Amniotic epithelial cell (primary cell): ENCODE measurements at regions not wholly inside any gene's neighbourhood (a gene's known extent, or its start where the extent isn't known, plus 50 kb on each side); places are given as distances from the start of the nearest gene placed in this dataset.
A peak's percentile ranks its signal among the peaks of the same experiment; 100 is the strongest.

Experiments used
- DNase-seq: peaks from one replicate; pipeline ENCODE4 v3.0.0-alpha.2; 2010; ENCODE audit warnings: low read depth

DNA sequence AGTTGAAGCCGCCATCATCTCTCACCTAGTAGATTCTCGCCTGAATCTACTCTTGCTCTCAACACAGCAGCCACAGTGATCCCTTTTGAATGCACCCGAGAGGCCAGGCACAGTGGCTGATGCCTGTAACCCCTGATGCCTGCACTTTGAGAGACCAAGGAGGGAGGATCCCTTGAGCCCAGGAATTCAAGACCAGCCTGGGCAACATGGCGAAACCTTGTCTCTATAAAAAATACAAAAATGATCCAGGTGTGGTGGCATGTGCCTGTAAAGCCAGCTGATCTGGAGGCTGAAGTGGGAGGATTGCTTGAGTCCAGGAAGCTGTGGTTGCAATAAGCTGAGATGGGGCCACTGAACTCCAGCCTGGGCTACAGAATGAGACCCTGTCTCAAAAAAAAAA lies 60.3 kb upstream of the EML4 start:
- DNase-seq, result no peak

DNA sequence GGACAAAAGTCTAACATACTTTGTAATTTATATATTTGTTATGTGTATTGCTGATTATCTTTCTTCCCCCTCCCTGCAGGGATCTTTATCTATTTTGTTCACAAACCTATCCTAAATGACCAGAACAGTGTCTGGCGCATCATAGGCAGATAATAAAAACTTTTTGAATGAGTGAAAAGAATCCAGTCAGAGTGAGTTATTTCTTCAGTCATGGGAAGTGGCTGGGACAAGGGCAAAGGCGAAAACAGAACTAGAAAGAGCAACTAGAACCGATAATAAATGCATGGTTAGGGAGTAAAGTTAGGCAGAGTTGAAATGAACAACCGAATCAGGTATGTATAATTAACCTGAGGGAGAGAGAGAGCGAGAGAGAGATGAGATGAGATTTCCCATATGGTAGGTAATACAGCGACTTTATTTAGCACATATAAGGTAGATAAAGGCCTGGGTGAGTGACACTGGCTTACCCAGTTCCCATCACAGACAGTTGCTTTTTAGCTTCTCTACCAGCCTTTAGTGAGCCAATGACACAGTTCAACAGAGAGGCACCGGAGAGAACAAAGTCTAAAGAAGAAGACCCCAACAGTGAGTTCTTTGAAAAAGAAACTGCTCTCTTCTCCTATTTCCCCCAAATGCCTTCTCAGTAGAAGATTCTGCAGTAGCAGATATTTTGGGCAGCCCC lies 59.1 kb upstream of the EML4 start:
- no peak for DNase-seq

GRCh38 chr2:42110641-42111322 lies 58.4 kb upstream of the EML4 start:
- DNase-seq, result peak; percentile 68

DNA sequence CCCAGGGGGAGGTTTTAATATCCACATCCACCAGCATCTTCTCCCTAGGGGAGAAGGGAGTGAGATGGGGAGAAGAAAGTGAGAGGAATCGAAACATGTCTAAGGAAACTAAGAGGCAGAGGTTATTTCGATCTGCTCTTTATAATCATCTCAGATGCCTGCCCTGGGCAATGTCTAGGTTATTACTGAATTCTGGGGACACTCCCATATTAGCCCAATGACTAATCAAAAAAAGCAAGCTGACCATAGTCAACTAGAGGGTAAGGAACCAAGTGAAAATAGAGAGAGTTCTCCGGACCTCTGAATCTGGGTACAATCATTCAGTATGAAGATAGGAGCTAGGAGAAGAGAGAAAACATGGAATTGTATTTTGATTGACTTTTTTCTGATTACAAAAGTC lies 56.7 kb upstream of the EML4 start:
- no peak for DNase-seq

DNA sequence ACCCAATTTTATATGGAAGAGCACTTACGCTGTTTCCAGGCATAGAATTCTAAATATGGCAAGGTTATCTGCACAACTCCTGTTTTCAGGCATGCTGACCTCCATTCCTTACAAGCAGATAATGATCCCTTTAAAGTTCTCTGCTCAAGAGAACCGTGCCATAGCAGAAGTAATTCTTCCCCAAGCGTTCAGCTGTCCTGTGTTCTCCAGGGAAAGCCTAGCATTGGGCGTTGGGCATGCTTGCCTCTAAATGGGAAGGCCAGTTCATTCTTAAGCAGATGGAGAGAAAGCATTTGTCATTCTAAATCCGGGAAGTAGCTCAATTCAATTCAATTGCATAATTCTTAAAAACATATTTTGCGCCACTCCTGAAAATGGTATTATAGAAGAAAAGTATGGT lies 55.7 kb upstream of the EML4 start:
- DNase-seq, result no peak

DNA sequence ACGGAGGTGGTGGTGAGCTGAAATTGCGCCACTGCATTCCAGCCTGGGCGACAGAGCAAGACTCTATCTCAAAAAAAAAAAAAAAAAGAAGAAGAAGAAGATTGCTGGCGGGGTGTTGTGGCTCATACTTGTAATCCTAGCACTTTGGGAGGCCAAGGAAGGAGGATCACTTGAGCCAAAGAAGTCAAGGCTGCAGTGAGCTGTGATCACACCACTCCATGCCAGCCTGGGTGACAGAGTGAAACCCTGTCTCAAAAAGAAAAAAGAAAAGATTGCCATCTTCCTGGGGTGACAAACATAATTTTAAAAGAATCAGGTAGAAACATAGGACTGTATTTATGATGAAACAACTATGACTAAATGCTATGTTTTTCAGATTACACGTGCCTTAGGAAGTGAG lies 55.1 kb upstream of the EML4 start:
- DNase-seq, result no peak

- no peak for DNase-seq
Measured at GRCh38 chr2:42115588-42115987, 53.6 kb upstream of the EML4 start.

DNA sequence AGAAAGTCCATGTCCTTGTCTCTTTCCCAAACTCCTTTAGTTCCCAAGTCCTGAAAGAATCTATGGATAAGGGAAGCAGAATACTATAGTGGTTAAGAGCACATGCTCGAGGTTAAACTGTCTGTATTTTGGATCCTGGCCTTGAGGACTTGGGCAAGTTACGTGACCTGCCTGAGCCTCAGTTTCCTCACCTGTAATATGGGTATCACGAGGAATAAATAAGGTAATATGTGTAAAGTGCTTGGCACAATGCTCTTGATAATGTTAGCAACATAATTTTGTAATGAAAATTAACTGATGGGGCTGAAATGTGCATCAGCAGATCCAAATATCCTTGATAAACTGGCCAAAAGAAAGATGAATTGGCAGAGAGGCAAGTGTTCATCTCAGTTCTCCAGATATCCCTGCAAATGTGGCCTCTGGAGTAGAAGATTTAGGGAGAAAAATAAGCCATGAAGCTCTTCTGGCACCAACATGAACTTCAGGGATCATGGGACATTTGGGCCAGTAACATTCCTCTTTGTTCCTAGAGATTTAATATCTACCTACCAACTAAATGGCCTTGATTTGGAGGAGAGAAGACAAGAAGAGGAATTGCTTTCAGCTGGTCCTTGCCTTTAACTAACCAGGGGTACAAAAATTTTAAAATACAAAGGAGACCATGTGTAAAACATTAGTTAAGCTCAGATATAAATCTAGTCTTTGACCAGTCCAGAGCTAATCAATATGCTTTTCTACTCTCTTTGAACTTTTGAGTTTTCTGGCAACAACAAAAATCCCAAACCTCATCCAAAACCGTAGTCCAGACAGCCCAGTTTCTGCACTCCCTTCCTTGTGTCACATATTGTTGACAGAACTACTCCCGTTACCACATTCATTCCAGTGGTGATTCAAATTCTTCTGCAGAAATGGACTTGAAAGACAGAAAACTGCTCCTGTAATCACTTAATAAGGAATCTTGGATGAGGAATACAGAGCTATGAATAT lies 52.7 kb upstream of the EML4 start:
- peak; percentile 60 for DNase-seq

- DNase-seq, result no peak
Measured at GRCh38 chr2:42117182-42117579, 52.0 kb upstream of the EML4 start.

GRCh38 chr2:42117923-42118753 lies 51.0 kb upstream of the EML4 start:
- DNase-seq, result peak; percentile 52

DNA sequence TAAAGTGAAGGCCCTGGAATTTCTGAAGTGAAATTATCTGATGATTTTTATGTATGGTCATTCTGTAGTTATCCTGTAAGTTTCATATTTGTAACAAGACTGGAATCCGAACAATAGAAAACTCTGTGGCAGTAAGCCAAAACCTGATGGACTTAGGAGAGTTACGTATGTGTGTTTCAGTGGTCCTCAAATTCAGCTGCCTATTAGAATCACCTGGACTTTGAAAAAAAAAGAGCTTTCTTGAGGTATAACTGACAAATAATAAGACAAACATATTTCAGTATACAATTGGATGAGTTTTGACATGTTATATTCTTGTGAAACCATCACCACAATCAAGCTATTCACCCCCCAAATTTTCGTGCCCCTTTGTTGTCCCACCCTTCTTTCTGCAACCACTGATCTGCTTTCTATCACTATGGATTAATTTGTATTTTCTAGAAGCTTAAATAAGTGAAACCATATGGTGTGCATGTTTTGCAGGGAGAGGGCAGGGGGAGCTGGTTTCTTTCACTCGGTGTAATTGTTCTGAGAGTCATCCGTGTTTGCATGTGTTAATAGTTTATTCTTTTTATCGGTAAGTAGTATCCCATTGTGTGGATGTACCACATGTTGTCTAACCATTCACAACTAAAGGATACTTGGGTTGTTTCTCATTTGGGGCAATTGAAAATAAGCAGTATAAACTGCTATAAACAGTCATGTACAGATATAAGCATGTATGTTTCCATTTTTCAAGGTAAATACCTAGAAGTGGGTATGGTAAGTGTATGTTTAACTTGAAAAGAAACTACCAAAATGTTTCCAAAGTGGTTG lies 50.2 kb upstream of the EML4 start:
- DNase-seq, result peak; percentile 62
